ENCODE measurements at regions not wholly inside any gene's neighbourhood (a gene's known extent, or its start where the extent isn't known, plus 50 kb on each side); places are given as distances from the start of the nearest gene placed in this dataset.

DNA sequence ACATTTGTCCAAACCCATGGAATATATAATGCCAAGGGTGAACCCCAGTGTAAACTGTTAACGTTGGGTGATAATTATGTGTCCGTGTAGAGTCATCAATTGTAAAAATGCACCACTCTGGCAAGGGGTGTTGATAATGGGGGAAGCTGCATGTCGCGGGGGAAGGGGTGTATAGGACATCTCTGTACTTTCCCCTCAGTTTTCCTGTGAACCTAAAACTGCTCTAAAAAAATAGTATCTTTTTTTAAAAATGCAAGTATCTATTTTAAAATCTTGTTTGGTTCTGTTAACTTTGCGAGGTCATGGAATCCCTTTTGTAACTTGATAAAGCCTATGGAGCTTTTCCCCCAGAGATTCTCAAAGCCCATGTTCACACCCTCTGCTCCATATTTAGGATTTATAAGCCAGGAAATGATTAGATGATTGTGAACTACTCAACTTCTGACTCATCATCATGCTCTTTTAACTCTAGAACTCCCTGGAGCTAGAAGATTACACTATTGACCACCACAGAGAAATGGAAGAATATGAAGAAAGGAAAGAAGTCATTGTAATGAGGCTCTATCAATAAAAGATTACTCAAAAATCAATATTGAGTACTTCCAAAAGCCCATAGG lies 56.1 kb upstream of the C3orf49 start:
- no peak for TF ChIP-seq CTCF (IDR thresholded peaks at IDR 0.05; ENCODE audit: poor library complexity)
- TF ChIP-seq EZH2phosphoT487 (IDR thresholded peaks at IDR 0.05; ENCODE audit: low read depth, severe bottlenecking, unreplicated experiment), result no peak

Measured in hepatocyte (in vitro differentiated cells).